SK-N-SH (cell line): ENCODE measurements at regions not wholly inside any gene's neighbourhood (a gene's known extent, or its start where the extent isn't known, plus 50 kb on each side); places are given as distances from the start of the nearest gene placed in this dataset.

Source experiments
- CTCF ChIA-PET: fragments of 300-600, 350-600 bp; formaldehyde crosslinking; extraction: SDS; loops from one replicate; lab custom pipeline; 2021; lab: Yijun Ruan, JAX
- POLR2A ChIA-PET: fragments of 350-600 bp; sonication (Branson Sonifier 250); formaldehyde crosslinking; extraction: SDS; loops from one replicate; lab custom pipeline; 2020; ENCODE audit warnings: antibody characterized with exemption, inconsistent platforms; lab: Yijun Ruan, JAX
- DNase-seq: peaks from one replicate; pipeline ENCODE4 v3.0.0; 2012
- H2AFZ ChIP-seq: fragments of 200-600 bp; sonication (generic); 2 replicates; pipeline ENCODE4 v1.8.1; 2016; ENCODE audit warnings: antibody characterized with exemption, mild to moderate bottlenecking, low read depth
- H3F3A ChIP-seq: fragments of 200-600 bp; sonication (generic); replicated peaks from 2 replicates; pipeline ENCODE3; 2016; ENCODE audit warnings: antibody characterized with exemption, mild to moderate bottlenecking; ENCODE audit not compliant: insufficient read depth
- H3K27ac ChIP-seq, 2 experiments: fragments of 200-500 bp in 1 of 2; fragments of 200-600 bp in 1 of 2; sonication (Bioruptor generic) in 1 of 2; sonication (generic), shearing (Covaris generic) in 1 of 2; 2 replicates each; pipeline versions ENCODE4 v1.5.1 to v1.6.1; 2014 to 2016; ENCODE audit warnings: low read depth in 2 of 2, inconsistent platforms in 1 of 2, low read length in 1 of 2, mild to moderate bottlenecking in 1 of 2, mixed read lengths in 1 of 2
- H3K27me3 ChIP-seq: fragments of 200-600 bp; sonication (generic), shearing (Covaris generic); 2 replicates; pipeline ENCODE4 v1.6.1; 2016; ENCODE audit warnings: mixed run types; ENCODE audit not compliant: insufficient read depth
- H3K36me3 ChIP-seq, 2 experiments: fragments of 200-500 bp in 1 of 2; fragments of 200-600 bp in 1 of 2; sonication (Bioruptor generic) in 1 of 2; sonication (generic) in 1 of 2; replicated peaks in 1 of 2; 2 replicates each; pipeline versions ENCODE3 to v1.5.1; 2014 to 2016; ENCODE audit warnings: low read length in 1 of 2, mild to moderate bottlenecking in 1 of 2; ENCODE audit not compliant: insufficient read depth in 2 of 2, control insufficient read depth in 1 of 2
- H3K4me1 ChIP-seq, 2 experiments: fragments of 200-500 bp in 1 of 2; fragments of 200-600 bp in 1 of 2; sonication (Bioruptor generic) in 1 of 2; sonication (generic), shearing (Covaris generic) in 1 of 2; 2 replicates each; pipeline versions ENCODE4 v1.5.1 to v1.6.1; 2014 to 2016; ENCODE audit warnings: low read depth in 1 of 2, low read length in 1 of 2, mixed run types in 1 of 2; ENCODE audit not compliant: insufficient read depth in 2 of 2, control insufficient read depth in 1 of 2
- H3K4me2 ChIP-seq: fragments of 200-600 bp; sonication (generic), shearing (Covaris generic); 2 replicates; pipeline ENCODE4 v1.6.1; 2017; ENCODE audit warnings: mixed run types
- H3K4me3 ChIP-seq, 2 experiments: fragments of 200-500 bp in 1 of 2; fragments of 200-600 bp in 1 of 2; sonication (Bioruptor generic) in 1 of 2; sonication (generic), shearing (Covaris generic) in 1 of 2; 2 replicates each; pipeline versions ENCODE4 v1.5.1 to v1.8.1; 2014 to 2016; ENCODE audit warnings: low read depth in 2 of 2, inconsistent platforms in 1 of 2, low read length in 1 of 2, mild to moderate bottlenecking in 1 of 2, mixed read lengths in 1 of 2, moderate library complexity in 1 of 2
- H3K79me2 ChIP-seq: fragments of 200-600 bp; sonication (generic); 2 replicates; pipeline ENCODE4 v1.8.1; 2017; ENCODE audit warnings: mild to moderate bottlenecking; ENCODE audit not compliant: insufficient read depth
- H3K9ac ChIP-seq: fragments of 200-600 bp; sonication (generic); 2 replicates; pipeline ENCODE4 v1.6.1; 2017; ENCODE audit warnings: mixed run types
- H3K9me2 ChIP-seq: fragments of 200-600 bp; sonication (generic); 2 replicates; pipeline ENCODE4 v1.6.1; 2017; ENCODE audit warnings: mixed run types
- H3K9me3 ChIP-seq: fragments of 200-600 bp; sonication (generic); 2 replicates; pipeline ENCODE4 v1.6.1; 2017; ENCODE audit warnings: mixed run types, mild to moderate bottlenecking, moderate library complexity
- H4K20me1 ChIP-seq: fragments of 200-600 bp; sonication (generic); 2 replicates; pipeline ENCODE4 v1.6.1; 2017; ENCODE audit warnings: mild to moderate bottlenecking, mixed run types; ENCODE audit not compliant: insufficient read depth
- ELF1 ChIP-seq: IDR thresholded peaks from 2 replicates; pipeline ENCODE4 v1.4.0; 2012
- EP300 ChIP-seq, 2 experiments: IDR thresholded peaks; 2 replicates each; pipeline versions ENCODE4 v1.4.0 to v1.6.1; 2012; ENCODE audit warnings: borderline replicate concordance in 1 of 2, low read depth in 1 of 2, low read length in 1 of 2
- GABPA ChIP-seq: IDR thresholded peaks from 2 replicates; pipeline ENCODE4 v1.4.0; 2012; ENCODE audit warnings: low read depth, mild to moderate bottlenecking
- GATA2 ChIP-seq: sonication (generic); formaldehyde crosslinking; IDR thresholded peaks from 2 replicates; pipeline ENCODE4 v1.5.0; 2020; ENCODE audit warnings: mild to moderate bottlenecking, missing genetic modification reagents
- JUND ChIP-seq: IDR thresholded peaks from 2 replicates; pipeline ENCODE4 v1.4.0; 2012
- MEF2A ChIP-seq: IDR thresholded peaks from 2 replicates; pipeline ENCODE4 v1.4.0; 2012; ENCODE audit warnings: low read depth, borderline replicate concordance
- MXI1 ChIP-seq: IDR thresholded peaks from 2 replicates; pipeline ENCODE4 v1.6.1; 2012; ENCODE audit warnings: mild to moderate bottlenecking, low read depth, low read length, improper control_type of control experiment
- NRF1 ChIP-seq: IDR thresholded peaks from 2 replicates; pipeline ENCODE4 v1.6.1; 2012; ENCODE audit warnings: low read depth, mild to moderate bottlenecking, low read length
- RAD21 ChIP-seq: IDR thresholded peaks from 2 replicates; pipeline ENCODE4 v1.6.1; 2012; ENCODE audit warnings: mild to moderate bottlenecking, low read length
- RCOR1 ChIP-seq: fragments of 150-350 bp; IDR thresholded peaks from 2 replicates; pipeline ENCODE4 v1.6.1; 2017; ENCODE audit warnings: antibody characterized with exemption, low read length
- TCF12 ChIP-seq: IDR thresholded peaks from 2 replicates; pipeline ENCODE4 v1.4.0; 2012
- TEAD4 ChIP-seq: IDR thresholded peaks from 2 replicates; pipeline ENCODE4 v1.4.0; 2012; ENCODE audit warnings: mild to moderate bottlenecking, borderline replicate concordance; ENCODE audit not compliant: insufficient read depth
- YY1 ChIP-seq: IDR thresholded peaks from 2 replicates; pipeline ENCODE4 v1.4.0; 2012; ENCODE audit warnings: low read depth, mild to moderate bottlenecking
- WGBS: methylation state at CpG from one replicate; pipeline ENCODE4 v1.1.6; 2017; ENCODE audit warnings: low lambda C conversion rate; 5-methylcytosine and 5-hydroxymethylcytosine counted together
- TF ChIP-seq, protein P1 (sequence below): IDR thresholded peaks from 2 replicates; pipeline ENCODE4 v1.4.0; 2012; ENCODE audit warnings: low read depth, borderline replicate concordance
- TF ChIP-seq, protein P2 (sequence below): IDR thresholded peaks from 2 replicates; pipeline ENCODE4; 2012
- TF ChIP-seq, protein P3 (sequence below): fragments of 150-350 bp; IDR thresholded peaks from 2 replicates; pipeline ENCODE4 v1.6.1; 2017; ENCODE audit warnings: antibody characterized with exemption, low read length, low read depth, borderline replicate concordance
- TF ChIP-seq, protein P4 (sequence below): IDR thresholded peaks from 2 replicates; pipeline ENCODE4 v1.4.0; 2012; ENCODE audit warnings: low read depth
- TF ChIP-seq, protein P5 (sequence below): IDR thresholded peaks from 2 replicates; pipeline ENCODE4 v1.4.0; 2012; ENCODE audit warnings: low read depth, borderline replicate concordance
- TF ChIP-seq, protein P6 (sequence below): fragments of 150-350 bp; IDR thresholded peaks from 2 replicates; pipeline ENCODE4 v1.6.1; 2016; ENCODE audit warnings: mild to moderate bottlenecking, low read depth, low read length
- TF ChIP-seq, protein P7 (sequence below): IDR thresholded peaks from 2 replicates; pipeline ENCODE4 v1.6.1; 2012; ENCODE audit warnings: mild to moderate bottlenecking, low read depth, low read length, moderate library complexity

DNA sequence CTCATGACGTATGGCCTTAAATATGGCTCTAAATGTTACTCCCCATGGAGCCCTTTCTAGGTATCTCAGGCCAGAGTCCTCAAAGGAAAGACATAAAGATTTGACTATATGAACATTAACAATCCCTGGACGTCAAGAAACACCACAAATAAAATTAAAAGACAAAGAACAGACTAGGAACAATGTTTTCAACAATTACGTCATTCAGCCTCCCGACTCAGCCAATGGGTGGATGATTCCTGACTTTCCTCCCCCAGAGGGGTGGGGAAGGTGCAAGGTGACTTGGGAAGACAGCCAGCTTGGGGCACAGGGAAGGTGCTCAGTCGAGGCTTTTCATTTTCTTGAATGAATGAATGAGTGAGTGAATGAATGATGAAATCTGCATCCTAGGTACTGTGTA, 157.4 kb downstream of the TFAP2C start (continued):
- TF ChIP-seq GABPA = no peak
- TF ChIP-seq, protein P1, sequence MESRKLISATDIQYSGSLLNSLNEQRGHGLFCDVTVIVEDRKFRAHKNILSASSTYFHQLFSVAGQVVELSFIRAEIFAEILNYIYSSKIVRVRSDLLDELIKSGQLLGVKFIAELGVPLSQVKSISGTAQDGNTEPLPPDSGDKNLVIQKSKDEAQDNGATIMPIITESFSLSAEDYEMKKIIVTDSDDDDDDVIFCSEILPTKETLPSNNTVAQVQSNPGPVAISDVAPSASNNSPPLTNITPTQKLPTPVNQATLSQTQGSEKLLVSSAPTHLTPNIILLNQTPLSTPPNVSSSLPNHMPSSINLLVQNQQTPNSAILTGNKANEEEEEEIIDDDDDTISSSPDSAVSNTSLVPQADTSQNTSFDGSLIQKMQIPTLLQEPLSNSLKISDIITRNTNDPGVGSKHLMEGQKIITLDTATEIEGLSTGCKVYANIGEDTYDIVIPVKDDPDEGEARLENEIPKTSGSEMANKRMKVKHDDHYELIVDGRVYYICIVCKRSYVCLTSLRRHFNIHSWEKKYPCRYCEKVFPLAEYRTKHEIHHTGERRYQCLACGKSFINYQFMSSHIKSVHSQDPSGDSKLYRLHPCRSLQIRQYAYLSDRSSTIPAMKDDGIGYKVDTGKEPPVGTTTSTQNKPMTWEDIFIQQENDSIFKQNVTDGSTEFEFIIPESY = no peak
- TF ChIP-seq, protein P2, sequence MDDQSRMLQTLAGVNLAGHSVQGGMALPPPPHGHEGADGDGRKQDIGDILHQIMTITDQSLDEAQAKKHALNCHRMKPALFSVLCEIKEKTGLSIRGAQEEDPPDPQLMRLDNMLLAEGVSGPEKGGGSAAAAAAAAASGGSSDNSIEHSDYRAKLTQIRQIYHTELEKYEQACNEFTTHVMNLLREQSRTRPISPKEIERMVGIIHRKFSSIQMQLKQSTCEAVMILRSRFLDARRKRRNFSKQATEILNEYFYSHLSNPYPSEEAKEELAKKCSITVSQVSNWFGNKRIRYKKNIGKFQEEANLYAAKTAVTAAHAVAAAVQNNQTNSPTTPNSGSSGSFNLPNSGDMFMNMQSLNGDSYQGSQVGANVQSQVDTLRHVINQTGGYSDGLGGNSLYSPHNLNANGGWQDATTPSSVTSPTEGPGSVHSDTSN = no peak
- TF ChIP-seq, protein P3, sequence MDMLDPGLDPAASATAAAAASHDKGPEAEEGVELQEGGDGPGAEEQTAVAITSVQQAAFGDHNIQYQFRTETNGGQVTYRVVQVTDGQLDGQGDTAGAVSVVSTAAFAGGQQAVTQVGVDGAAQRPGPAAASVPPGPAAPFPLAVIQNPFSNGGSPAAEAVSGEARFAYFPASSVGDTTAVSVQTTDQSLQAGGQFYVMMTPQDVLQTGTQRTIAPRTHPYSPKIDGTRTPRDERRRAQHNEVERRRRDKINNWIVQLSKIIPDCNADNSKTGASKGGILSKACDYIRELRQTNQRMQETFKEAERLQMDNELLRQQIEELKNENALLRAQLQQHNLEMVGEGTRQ = no peak
- no peak for TF ChIP-seq YY1

DNA sequence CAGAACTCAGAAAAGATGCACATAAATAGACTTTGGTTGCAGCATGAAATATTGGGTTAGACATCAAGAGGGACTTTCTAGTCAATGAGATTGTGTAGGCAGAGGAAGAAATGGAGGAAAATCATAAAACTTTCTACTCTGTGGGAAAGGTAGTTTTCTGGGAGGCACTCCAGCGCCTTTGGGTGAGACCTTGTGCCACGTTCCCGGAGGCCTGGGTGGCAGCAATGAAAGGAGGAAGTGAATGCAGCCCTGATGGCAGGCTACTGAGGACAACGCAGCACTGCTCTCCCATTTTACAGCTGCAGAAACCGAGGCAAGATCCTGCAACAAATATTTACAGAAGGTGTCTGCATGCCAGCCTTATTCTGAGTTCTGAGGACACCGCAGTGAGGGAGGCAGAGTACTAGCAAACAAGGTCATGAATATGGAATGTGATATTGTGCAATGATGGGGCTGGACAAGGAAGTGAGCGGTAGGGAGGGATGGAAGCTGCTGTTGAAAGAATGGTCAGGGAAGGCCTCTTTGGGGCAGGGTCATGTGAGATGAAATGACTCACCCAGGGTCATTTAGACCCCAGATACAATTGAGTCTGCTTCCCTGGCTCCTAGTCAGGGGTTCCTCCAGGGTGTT, 159.1 kb downstream of the TFAP2C start:
- Histone ChIP-seq H2AFZ (0 out of 2 replicates have a peak overlapping the region, but pooled peaks have one; percentile 3), H3K79me2 (no peaks in the 10 kb centered on the region), H3K4me3 (no peak overlapping the region), H4K20me1 (no peaks in the 10 kb centered on the region), H3K27ac (peak overlapping the region in 1 of 2 experiments; percentile 75; a peak in 2 of 4 replicates), H3K4me2 (peak overlapping the region; percentile 60), H3K9me3 (no peaks in the 10 kb centered on the region), H3K27me3 (peaks cover 30% of the 10 kb centered on the region), H3F3A (peaks cover 12% of the 10 kb centered on the region), H3K9me2 (no peaks in the 10 kb centered on the region), H3K36me3 (no peaks in the 10 kb centered on the region), H3K4me1 (peaks cover 0 to 6% of the 10 kb centered on the region in 2 experiments; a peak in 2 of 4 replicates), H3K9ac (peak overlapping the region; percentile 48; the same call in 1 of the 2 replicates)
- no peak for DNase-seq
- POLR2A ChIA-PET = no interaction called here
- CTCF ChIA-PET = no interaction called here
- WGBS = 5% methylated on average over 4 of the region's 7 CpGs
- TF ChIP-seq RCOR1 = no peak
- TF ChIP-seq MEF2A = no peak
- TF ChIP-seq, protein P4, sequence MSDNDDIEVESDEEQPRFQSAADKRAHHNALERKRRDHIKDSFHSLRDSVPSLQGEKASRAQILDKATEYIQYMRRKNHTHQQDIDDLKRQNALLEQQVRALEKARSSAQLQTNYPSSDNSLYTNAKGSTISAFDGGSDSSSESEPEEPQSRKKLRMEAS = 0 out of 2 replicates have a peak, but pooled peaks have one; percentile 21
- TF ChIP-seq ELF1 = peak; percentile 72
- TF ChIP-seq GATA2 (CRISPR knock-in tag) = no peak
- peak; percentile 32; the same call in 1 of the 2 replicates for TF ChIP-seq TCF12
- peak; percentile 61 for TF ChIP-seq JUND
- TF ChIP-seq, protein P3 = no peak
- TF ChIP-seq, protein P5, sequence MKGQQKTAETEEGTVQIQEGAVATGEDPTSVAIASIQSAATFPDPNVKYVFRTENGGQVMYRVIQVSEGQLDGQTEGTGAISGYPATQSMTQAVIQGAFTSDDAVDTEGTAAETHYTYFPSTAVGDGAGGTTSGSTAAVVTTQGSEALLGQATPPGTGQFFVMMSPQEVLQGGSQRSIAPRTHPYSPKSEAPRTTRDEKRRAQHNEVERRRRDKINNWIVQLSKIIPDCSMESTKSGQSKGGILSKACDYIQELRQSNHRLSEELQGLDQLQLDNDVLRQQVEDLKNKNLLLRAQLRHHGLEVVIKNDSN = no peak
- no peak for TF ChIP-seq YY1
- TF ChIP-seq, protein P6, sequence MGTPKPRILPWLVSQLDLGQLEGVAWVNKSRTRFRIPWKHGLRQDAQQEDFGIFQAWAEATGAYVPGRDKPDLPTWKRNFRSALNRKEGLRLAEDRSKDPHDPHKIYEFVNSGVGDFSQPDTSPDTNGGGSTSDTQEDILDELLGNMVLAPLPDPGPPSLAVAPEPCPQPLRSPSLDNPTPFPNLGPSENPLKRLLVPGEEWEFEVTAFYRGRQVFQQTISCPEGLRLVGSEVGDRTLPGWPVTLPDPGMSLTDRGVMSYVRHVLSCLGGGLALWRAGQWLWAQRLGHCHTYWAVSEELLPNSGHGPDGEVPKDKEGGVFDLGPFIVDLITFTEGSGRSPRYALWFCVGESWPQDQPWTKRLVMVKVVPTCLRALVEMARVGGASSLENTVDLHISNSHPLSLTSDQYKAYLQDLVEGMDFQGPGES = no peak
- TF ChIP-seq EP300 (IDR thresholded peaks at IDR 0.05; ENCODE audit: borderline replicate concordance in 1 of 2, low read depth in 1 of 2, low read length in 1 of 2) = peak in 1 of 2 experiments; percentile 62; a peak in 2 of 4 replicates
- TF ChIP-seq TEAD4 = peak; percentile 40; the same call in 1 of the 2 replicates
- TF ChIP-seq NRF1 = no peak
- TF ChIP-seq RAD21 = no peak
- TF ChIP-seq, protein P7, sequence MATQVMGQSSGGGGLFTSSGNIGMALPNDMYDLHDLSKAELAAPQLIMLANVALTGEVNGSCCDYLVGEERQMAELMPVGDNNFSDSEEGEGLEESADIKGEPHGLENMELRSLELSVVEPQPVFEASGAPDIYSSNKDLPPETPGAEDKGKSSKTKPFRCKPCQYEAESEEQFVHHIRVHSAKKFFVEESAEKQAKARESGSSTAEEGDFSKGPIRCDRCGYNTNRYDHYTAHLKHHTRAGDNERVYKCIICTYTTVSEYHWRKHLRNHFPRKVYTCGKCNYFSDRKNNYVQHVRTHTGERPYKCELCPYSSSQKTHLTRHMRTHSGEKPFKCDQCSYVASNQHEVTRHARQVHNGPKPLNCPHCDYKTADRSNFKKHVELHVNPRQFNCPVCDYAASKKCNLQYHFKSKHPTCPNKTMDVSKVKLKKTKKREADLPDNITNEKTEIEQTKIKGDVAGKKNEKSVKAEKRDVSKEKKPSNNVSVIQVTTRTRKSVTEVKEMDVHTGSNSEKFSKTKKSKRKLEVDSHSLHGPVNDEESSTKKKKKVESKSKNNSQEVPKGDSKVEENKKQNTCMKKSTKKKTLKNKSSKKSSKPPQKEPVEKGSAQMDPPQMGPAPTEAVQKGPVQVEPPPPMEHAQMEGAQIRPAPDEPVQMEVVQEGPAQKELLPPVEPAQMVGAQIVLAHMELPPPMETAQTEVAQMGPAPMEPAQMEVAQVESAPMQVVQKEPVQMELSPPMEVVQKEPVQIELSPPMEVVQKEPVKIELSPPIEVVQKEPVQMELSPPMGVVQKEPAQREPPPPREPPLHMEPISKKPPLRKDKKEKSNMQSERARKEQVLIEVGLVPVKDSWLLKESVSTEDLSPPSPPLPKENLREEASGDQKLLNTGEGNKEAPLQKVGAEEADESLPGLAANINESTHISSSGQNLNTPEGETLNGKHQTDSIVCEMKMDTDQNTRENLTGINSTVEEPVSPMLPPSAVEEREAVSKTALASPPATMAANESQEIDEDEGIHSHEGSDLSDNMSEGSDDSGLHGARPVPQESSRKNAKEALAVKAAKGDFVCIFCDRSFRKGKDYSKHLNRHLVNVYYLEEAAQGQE = no peak
- no peak for TF ChIP-seq MXI1
